HG02678 (cell line): ENCODE measurements at regions not wholly inside any gene's neighbourhood (a gene's known extent, or its start where the extent isn't known, plus 50 kb on each side); places are given as distances from the start of the nearest gene placed in this dataset.

ENCODE experiments used
- ATAC-seq: cut with Tn5 transposase; IDR thresholded peaks from one replicate; pipeline ENCODE4 v1.9.1; 2021; ENCODE audit warnings: mild to moderate bottlenecking, moderate library complexity; ENCODE audit not compliant: unreplicated experiment

DNA sequence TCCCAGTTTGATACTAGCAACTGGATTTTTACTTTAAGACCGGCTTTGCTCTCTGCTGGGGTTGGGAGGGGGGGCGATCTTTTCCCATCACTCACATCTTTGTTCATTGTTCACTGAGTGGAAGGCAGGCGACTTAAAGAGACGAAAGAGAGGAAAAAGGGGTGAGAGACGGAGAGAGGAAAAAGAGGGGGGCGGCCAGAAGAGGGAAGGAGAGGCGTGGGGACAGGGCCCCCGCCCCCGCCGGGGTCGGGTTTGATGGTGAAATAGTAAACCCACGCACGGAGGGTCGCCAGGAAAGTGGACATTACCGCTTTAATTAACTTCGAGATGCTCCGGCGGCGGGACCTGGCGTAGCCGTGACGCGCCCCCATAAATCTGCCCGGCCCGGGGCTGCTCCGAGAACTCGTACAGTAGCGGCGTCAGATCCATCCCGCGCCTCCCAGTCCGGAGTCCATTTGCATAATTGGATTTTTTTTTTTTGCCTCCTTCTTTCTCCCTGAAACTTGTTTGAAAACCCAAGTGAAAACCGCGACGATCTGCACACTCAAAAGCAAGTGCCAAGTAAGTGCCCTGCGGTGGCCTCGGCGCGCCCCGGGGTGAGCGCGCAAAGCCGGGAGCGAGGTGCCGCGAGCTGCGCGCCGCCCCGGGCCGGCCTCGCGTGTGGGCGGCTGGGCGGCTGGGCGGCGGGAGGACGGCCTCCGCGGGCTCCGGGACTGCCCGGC lies 143.9 kb upstream of the ZNF536 start:
- no peak for ATAC-seq

DNA sequence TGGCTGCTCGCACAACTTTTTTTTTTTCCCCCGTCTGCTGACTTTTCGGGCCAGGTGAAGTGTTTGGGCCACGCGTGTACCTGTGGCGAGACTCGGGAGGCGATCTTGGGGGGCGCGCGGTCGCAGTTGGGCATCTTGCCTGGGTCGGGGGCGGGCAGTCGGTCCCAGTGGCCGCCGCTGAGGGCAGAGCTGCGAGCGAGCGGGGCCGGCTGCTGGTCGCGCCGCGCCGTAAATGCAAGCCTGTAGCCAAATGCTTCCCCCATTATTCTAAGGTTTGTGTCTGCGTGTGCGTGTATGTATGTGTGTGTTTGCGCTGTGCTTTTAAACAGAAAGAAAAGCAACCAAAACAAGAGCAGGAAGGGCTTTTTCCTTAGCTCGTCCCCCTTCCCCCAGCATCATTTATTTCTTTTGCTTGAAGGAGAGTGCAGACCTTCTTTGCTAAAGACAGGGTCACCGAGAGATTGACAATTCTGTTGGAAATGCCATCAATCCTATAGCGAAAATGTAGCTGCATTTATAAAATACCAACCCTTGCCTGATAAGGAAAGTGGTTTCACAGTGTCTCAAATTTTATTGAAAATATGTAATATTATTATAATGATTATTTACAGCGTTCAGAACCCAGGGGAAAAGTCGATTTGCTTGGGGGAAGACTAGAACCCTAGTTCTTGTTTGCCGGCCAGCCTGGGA lies 143.2 kb upstream of the ZNF536 start:
- no peak for ATAC-seq

DNA sequence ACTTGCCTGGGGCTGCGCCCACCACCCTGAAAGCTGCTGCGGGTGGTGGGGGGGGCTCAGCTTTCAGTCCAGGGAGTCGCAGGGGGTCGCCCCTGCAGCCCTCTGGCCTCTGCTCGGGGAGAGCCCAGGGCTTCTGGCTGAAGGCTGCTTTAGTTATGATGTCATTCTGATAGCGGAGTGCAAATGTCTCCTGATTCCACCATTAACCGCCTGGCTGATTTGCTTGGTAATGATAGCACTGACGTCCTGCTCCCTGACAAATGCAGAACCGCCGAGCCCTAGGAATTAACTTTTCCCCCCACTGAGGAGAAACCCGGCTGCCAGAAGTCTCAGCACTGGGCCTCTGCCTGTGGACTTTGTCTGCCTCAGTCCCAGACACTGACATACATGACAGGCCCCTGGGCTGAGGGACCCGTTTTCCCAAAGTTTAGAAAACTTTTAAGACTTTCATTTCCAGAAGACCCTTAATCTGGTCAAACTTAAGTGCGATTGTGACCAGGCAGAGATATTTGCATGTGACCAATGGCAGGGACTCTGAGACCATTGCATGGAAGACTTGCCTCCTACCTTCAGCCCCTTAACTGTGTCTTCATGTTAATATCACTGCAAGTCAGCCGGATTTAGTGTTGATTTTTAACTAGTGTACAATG lies 142.5 kb upstream of the ZNF536 start:
- ATAC-seq = no peak

DNA sequence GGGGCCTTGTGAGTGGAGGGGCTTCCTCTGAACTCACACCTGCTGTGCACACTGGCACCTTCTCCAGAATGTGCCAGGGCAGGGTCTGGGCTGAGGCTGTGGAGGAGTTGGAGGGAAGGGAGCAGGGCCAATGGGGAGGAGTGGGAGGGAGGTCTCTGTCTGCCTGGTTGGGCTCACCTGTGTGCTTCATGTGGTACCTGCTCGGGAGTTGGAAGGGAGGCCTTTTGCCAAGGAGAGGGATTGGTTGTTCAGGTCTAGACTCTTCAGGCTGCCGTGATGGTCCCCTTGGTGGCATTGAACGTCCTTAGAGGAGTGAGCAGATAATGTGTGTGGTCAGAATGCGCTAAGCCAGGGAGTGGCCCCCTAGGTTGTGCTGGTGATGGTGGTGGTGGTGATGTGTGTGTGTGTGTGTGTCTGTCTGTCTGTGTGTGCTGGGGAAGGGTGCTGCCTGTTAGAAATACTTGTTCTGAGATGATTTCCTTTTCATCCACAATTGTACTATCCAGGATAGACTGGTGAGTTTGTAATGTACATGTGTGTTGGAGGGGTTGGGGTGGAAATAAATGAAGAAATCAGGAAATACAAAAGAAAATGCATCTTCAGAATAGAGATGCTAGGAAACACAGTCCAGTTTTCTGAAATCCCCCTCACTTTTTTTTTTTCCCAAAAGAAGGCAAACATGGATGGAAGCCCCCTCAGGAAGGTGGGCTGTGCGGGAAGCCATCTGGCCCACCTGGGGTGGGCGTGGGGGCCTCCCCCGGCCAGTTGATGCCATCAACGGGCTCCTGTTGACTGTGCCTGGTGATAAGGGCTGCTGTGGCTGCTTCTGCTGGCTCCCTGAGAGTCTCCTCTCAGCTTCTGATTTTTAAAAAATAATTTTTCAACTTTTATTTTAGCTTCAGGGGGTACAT lies 140.5 kb upstream of the ZNF536 start:
- ATAC-seq = no peak

DNA sequence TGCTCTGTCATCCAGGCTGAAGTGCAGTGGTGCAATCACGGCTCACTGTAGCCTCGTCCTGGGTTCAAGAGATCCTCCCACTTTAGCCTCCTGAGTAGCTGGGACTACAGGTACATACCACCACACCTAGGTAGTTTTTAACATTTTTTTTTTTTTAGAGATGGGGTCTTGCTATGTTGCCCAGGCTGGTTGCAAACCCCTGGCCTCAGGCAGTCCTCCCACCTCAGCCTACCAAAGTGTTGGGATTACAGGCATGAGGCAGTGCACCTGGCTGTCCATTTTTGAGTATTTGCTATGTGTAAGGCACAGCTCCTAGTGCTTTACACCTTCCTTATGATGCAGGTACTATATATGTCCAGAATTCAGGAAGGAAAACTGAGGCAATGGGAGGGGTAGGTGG lies 138.8 kb upstream of the ZNF536 start:
- ATAC-seq = no peak

DNA sequence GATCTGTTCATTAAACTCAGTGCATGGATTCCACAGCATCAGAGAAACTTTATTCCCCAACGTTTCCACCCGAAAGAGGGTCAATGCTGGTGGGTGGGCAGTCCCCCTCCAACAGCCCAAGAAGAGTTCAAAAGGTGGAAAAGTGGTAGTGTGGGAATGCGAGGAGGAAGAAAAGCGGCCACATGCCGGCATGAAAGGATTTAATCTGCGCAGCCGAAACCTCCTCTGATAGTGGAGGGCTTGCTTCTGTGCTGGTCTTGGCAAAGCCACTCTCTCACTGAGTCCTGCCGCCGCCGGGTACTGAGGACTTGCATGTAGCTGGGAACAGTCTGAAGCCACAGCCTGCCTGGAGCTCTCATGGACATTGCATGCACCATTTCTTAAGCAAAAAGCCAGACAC lies 136.2 kb upstream of the ZNF536 start:
- ATAC-seq = no peak

DNA sequence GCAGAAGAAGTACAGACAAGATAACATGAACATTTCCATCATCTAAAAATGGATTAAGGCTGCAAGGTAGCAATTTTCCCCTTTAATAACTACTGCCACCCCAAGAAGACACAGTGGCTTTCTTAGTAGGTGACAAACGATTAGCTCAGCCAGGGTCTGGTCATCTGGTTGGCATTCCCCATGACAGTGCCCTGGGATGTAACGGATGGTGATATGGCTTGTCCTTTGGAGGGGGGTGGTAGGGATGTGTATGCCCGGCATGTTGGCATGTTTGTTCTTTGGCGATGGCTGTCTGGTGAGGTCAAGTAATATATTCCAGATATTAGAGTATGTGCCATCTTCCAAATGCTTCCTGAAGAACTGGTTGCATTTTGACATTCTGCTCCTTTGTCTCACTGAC lies 135.6 kb upstream of the ZNF536 start:
- ATAC-seq = no peak

DNA sequence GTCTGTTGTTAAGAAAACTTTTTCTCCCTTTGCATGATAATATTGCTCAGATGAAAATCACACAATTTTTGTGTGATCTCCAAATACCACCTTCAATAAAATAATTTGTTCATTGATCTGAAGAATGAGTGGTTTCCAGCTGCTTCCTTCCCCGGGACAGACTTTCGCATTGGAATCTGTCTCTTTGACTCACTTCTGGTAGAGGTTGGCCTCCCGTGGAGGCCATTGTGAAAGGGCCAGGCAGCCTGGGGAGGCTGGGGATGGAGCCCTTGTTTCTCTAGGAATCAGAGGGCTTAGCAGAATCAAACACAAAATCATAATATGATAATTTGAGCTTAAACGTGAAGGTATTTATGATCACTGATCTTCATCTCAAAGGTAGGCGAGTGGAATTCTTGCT lies 135.0 kb upstream of the ZNF536 start:
- ATAC-seq = no peak

DNA sequence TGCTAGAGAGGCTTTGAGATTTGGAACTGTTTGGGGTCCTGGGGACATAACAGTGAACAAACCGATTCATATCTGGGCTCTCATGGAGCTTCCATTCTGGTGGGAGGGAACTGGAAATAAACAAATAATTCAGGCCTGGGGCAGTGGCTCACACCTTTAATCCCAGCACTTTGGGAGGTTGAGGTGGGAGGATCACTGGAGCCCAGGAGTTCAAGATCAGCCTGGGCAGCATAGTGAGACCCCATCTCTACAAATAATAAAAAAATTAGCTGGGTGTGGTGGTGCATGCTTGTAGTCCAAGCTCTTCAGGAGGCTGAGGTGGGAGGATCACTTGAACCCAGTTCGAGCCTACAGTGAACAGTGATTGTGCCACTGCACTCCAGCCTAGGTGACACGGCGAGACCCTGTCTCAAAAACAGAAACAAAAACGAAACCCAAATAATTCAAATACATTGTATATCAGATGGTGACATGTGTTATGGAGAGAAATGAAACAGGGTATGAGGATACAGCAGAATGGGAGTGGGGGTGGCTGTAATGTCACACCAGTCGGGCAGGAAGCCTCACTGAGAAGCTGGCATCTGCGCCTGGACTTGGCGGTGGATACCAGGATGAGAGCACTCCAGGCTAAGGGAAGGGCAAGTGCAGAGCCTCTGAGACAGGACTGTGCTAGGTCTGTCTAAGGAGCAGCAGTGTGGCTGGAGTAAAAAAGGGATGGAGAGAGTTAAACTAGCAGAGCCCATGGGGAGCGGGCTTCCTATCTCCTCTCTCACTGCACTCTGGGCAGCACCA lies 131.1 kb upstream of the ZNF536 start:
- no peak for ATAC-seq

DNA sequence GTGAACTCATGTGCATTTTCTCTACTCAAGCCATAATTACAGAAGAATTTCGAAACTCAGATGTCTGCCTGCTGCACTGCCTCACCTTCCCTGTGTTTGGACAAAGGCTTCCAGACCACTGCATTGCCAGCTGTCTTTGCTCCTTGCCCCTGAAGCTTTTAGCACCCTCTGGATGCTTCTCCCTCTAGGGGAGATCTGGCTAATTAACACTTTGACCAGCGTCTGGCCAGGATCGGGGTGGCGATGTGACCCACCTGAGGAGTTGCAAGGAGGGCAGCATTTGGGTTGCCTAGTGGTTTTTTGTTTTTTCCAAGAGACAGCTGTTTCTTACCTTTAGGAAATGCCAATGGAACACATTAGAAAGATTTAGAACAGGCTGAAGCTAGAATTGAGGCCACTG lies 127.7 kb upstream of the ZNF536 start:
- no peak for ATAC-seq

DNA sequence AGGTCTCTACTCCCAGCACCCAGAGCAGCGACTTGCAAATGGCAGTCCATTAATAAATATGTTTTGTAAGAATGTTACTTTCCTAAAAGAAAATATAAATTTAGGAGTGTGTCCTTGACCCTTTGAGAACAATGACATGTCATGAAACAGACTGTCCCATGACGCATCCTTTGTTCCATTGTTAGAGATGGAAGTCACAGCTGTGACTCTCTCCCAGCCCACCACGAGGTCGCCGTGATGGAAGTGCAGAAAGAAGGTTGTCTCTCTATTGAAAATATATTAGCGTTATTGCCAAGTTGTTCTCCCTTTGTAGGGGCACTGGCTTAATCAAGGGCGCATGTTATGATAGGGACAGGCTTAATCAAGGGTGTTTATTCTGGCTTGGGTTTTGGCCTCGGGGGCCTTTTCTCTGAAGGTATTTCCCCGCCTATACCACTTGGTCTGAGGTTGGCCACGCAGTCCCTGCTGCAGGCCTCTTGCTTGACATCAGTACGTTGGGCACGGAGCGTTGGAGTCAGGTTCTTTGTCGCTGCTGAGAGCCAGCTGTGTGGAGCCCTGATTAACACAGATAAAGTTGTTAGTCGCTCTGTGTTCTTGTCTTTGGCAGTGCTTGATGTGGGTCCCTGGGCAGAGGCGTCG lies 126.7 kb upstream of the ZNF536 start:
- no peak for ATAC-seq

DNA sequence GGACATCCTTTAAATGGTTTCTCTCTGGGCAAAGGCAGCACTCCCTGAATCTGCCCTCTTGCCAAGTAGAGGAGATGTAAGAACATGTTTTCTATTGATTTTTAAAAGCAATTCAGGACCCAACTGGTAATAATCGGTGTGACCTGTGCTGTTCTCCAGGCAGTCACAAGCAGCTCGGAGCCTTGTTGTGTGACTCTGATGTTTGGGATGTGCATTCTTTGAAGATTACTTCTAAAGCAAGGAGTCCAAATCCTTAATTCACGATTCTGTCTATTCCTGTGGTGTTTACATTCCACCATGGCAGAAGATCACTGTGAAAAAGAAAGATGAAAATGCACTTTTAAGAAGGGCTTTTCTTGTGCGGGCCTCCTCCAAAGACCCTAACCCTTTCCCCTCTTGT lies 122.3 kb upstream of the ZNF536 start:
- no peak for ATAC-seq

DNA sequence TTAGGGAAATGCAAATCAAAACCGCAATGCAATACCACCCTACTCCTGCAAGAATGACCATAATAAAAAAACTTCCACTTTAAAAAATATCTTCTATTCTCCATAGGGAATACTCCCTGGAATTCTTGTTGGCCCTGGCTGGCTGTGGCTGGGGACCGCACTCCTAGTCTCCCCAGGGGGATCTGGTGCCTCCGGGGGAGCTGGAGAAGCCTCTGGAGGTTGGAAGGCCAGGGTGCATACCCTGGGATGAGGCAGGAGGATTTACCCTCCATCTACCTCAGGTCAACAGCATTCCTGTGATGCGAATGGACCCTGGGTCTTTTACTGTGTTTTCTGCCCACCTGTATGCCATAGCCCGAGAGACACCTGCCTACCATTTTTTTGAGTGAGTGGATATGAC lies 120.0 kb upstream of the ZNF536 start:
- no peak for ATAC-seq

DNA sequence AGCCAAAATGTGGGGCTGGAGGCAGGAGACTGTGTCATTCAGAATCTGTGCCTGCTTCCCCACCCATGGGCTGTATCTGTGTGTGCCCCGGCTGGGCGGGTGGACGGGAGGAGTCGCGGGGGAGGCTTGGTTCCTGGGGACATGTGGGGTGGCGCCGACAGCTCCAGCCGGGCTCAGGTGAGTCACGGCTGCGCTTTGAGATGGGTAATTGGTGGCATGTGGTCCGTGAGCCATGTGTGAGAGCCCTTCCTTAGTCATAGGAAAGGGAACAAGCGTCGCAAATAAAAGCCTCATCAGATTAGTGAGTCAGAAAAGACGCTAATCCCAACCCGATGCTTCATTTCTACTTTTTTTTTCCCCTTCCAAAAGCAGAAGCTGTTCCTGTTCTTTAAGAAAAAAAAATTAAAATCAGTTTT lies 118.6 kb upstream of the ZNF536 start:
- ATAC-seq = no peak

DNA sequence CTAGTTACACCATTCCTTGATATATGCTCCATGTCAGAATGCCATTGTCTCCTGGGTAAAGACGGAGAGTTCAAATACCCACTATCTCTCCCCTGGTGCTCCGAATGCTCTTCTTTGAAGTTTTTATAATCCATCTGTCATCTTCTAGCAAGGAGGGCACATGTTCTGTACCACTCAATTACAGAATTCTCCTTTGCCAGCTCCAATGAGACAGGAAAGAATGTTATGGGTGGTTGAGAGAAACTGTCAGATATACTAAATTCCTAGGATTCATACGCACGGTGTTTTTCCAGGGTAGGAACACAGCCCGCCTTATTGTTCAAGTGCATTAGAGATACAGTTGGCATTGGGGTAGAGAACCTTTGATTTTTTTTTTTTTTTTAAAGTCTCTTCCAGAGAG lies 118.0 kb upstream of the ZNF536 start:
- ATAC-seq = no peak

DNA sequence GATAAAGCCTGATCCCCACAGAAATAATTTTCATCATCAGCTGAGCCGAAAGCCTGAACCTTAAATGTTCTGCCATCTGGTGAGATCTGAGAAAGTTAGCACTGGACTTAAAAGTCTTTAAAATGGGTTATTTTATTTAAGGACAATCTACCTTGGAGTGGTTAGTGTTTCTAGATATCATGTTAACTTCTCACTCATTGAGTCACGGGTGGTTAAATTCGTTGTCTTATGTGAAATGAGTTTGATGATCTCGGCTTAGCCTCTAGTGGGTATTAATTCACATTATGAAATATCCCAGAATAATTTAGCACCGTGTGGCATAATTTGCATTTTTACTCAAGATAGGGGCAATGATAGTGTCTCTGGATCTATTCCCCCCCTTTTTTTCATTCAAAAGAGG lies 117.4 kb upstream of the ZNF536 start:
- no peak for ATAC-seq

DNA sequence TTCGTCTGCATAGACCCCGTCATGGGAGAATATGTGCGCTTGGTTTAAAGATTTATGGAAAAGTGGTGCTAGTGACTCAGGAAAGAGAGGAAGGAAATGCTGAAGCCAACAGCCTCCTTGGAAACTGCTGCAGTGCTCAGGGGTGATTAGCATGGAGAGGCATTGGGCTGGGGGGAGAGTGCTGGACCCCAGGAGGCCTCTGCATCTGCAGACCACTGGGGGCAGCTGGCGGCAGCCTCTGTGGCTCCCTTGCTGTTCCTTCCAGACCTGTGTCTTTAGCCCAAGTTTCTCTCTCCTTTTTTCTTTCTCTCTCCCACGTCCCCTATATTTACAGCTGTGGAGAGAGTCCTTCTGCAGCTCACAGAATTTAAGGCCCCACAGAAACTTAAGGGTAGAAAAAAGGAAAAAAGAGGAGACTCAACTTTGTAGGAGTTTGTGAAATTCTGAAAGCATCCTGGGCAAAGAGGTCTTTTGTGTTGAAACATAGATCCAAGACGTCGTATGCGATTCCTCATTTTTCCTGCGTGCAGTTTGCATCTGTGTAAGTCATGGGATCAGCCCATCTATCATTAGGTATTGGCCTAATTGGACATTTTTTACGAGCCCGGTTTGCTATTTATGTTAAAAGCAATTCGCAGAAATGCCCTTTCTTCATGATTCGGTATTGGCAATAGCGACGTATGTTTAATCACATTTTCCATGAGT lies 116.2 kb upstream of the ZNF536 start:
- ATAC-seq = no peak

DNA sequence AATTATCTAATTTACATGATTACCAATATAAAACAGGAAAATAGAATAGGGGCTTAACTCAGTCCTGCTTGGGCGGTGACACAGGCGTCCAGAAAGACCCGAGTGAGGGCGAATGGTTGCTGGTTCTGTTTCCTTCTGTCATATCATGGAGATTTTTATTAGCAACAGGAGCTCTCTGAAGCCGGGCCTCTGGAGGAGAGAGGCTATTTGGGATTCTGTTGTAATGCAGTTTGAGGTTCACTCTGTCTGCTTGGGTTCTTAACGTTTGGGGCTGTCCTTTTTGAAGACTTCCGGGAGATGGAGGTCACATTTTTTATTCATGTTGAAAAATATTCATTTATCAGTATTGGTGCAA lies 115.7 kb upstream of the ZNF536 start:
- ATAC-seq = no peak

DNA sequence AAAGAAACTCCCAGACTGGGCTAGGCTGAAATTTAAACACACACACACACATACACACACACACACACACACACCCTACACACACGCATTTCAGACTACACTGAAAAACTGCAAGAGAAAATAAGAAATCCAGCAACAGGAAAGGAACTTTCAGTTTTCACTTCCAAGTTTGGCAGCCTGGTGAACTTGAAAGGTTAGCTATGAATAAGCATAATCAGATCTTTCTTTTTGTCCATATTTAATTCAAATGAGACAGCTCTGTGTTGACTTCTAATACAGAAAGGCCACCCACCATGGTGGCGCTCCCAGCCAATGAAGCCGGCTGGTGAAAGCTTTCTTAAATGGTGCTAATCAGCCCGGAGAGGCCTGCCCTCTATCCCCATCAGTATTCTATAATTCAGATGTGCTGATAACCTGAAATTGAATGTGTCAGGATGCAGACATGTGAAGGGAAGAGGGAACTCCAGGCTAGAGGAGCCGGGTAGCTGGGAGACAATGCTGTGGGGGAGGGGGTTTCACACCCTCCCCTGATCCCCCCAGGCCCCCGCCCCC lies 108.3 kb upstream of the ZNF536 start:
- no peak for ATAC-seq
